ENCODE measurements at regions not wholly inside any gene's neighbourhood (a gene's known extent, or its start where the extent isn't known, plus 50 kb on each side); places are given as distances from the start of the nearest gene placed in this dataset.

DNA sequence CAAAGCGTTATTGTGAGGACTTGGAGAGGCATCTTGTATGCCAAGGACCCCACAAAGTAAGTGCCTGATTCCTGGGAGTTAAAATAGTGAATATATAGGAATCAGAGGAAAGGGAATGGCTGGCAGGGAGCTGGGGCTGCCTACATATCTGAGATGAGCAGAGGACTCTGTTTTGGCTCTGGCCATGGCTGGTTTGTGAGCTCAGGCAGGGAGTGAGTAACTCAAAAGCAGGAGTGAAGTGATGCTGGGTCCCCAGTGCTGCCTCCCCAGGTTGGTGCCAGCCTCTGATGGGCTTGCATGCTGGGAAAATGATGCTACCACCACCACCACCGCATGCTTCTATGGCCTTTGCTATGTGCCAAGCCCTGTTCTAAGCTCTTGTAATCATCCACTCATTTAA, 246.0 kb upstream of the MVB12B start:
- TF ChIP-seq SUZ12 (IDR thresholded peaks at IDR 0.05; ENCODE audit: extremely low read depth, insufficient read depth, insufficient read length) (no peak), ZNF274 (IDR thresholded peaks at IDR 0.05; ENCODE audit: low read depth, low read length) (no peak), YY1 (IDR thresholded peaks at IDR 0.05; ENCODE audit: insufficient read depth, insufficient read length) (no peak)

All from NT2/D1 (cell line).